GM21360 (cell line): ENCODE measurements at regions not wholly inside any gene's neighbourhood (a gene's known extent, or its start where the extent isn't known, plus 50 kb on each side); places are given as distances from the start of the nearest gene placed in this dataset.

Experiments used
- ATAC-seq: cut with Tn5 transposase; IDR thresholded peaks from one replicate; pipeline ENCODE4 v1.9.1; 2021; ENCODE audit warnings: mild to moderate bottlenecking, moderate library complexity; ENCODE audit not compliant: unreplicated experiment

GRCh38 chr18:76133873-76134272, 361.2 kb downstream of the ZNF516 start:
- ATAC-seq = no peak

- no peak for ATAC-seq
Measured at GRCh38 chr18:76131738-76132137, 363.3 kb downstream of the ZNF516 start.

GRCh38 chr18:76130845-76131244, 364.2 kb downstream of the ZNF516 start:
- no peak for ATAC-seq

GRCh38 chr18:76126327-76126726, 368.7 kb downstream of the ZNF516 start:
- ATAC-seq = no peak

GRCh38 chr18:76121011-76121410, 374.0 kb downstream of the ZNF516 start:
- no peak for ATAC-seq

GRCh38 chr18:76115580-76115979, 379.5 kb downstream of the ZNF516 start:
- ATAC-seq = no peak

- ATAC-seq = no peak
Measured at GRCh38 chr18:76113101-76113500, 381.9 kb downstream of the ZNF516 start.

- no peak for ATAC-seq
Measured at GRCh38 chr18:76102626-76103025, 392.4 kb downstream of the ZNF516 start.

- no peak for ATAC-seq
Measured at GRCh38 chr18:76102156-76102555, 392.9 kb downstream of the ZNF516 start.

- ATAC-seq = no peak
Measured at GRCh38 chr18:76099931-76100457, 395.0 kb downstream of the ZNF516 start.

GRCh38 chr18:76098674-76099411, 396.2 kb downstream of the ZNF516 start:
- no peak for ATAC-seq

- ATAC-seq = no peak
Measured at GRCh38 chr18:76081536-76081935, 413.5 kb downstream of the ZNF516 start.

GRCh38 chr18:76080430-76080829, 414.6 kb downstream of the ZNF516 start:
- ATAC-seq = no peak

GRCh38 chr18:76075777-76076176, 419.3 kb downstream of the ZNF516 start:
- no peak for ATAC-seq

- no peak for ATAC-seq
Measured at GRCh38 chr18:76064998-76065397, 430.0 kb downstream of the ZNF516 start.

GRCh38 chr18:76058146-76058545, 436.9 kb downstream of the ZNF516 start:
- ATAC-seq = no peak

GRCh38 chr18:76057386-76057785, 437.7 kb downstream of the ZNF516 start:
- no peak for ATAC-seq

- ATAC-seq = no peak
Measured at GRCh38 chr18:76056471-76057110, 438.5 kb downstream of the ZNF516 start.

- ATAC-seq = no peak
Measured at GRCh38 chr18:76055578-76055977, 439.5 kb downstream of the ZNF516 start.

- ATAC-seq = no peak
Measured at GRCh38 chr18:76055025-76055424, 440.0 kb downstream of the ZNF516 start.

- no peak for ATAC-seq
Measured at GRCh38 chr18:76054156-76054555, 440.9 kb downstream of the ZNF516 start.

GRCh38 chr18:76053551-76053950, 441.5 kb downstream of the ZNF516 start:
- no peak for ATAC-seq
